ENCODE measurements at regions not wholly inside any gene's neighbourhood (a gene's known extent, or its start where the extent isn't known, plus 50 kb on each side); places are given as distances from the start of the nearest gene placed in this dataset.

DNA sequence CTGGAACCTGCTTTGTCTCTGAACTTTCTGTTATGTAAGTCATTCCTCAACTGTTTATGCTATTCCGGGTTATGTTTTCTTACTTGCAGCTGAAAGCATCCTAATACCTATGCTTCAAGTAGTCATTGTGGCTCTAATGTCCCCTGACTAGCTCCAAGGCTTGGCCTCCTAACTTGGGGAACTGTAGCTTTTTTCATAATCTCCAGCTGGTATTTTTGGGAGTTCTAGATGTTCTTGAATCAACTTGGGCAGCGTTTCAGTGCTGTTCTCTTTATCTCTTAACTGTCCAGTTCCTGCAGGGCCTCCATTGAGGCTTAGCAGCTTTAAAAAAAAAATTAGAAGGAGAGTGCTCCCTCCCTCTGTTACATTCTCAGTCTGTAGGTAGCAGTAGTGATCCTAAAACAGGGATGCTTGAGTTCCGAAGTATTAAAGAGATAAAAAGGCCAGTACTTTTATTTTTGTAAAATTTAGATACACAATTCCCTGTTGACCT, 100.0 kb upstream of the ACTBL2 start:
- TF ChIP-seq, protein P1, sequence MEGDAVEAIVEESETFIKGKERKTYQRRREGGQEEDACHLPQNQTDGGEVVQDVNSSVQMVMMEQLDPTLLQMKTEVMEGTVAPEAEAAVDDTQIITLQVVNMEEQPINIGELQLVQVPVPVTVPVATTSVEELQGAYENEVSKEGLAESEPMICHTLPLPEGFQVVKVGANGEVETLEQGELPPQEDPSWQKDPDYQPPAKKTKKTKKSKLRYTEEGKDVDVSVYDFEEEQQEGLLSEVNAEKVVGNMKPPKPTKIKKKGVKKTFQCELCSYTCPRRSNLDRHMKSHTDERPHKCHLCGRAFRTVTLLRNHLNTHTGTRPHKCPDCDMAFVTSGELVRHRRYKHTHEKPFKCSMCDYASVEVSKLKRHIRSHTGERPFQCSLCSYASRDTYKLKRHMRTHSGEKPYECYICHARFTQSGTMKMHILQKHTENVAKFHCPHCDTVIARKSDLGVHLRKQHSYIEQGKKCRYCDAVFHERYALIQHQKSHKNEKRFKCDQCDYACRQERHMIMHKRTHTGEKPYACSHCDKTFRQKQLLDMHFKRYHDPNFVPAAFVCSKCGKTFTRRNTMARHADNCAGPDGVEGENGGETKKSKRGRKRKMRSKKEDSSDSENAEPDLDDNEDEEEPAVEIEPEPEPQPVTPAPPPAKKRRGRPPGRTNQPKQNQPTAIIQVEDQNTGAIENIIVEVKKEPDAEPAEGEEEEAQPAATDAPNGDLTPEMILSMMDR (IDR thresholded peaks at IDR 0.05) = no peak
- no peak for TF ChIP-seq ZFX (IDR thresholded peaks at IDR 0.05; ENCODE audit: borderline replicate concordance)

All from 22Rv1 (cell line).